HEK293T (cell line): ENCODE measurements at regions not wholly inside any gene's neighbourhood (a gene's known extent, or its start where the extent isn't known, plus 50 kb on each side); places are given as distances from the start of the nearest gene placed in this dataset.

Source experiments
- BHLHE40 ChIP-seq: fragments of 450-650 bp; IDR thresholded peaks from 2 replicates; pipeline ENCODE4 v1.6.1; 2016; ENCODE audit warnings: mild to moderate bottlenecking, moderate library complexity, borderline replicate concordance
- ELF4 ChIP-seq: fragments of 450-650 bp; IDR thresholded peaks from 2 replicates; pipeline ENCODE4 v1.6.1; 2017; ENCODE audit warnings: antibody characterized with exemption
- FOXK2 ChIP-seq: fragments of 450-650 bp; IDR thresholded peaks from 2 replicates; pipeline ENCODE4 v1.6.1; 2016; ENCODE audit warnings: mild to moderate bottlenecking
- FOXM1 ChIP-seq: fragments of 450-650 bp; IDR thresholded peaks from 2 replicates; pipeline ENCODE4 v1.6.1; 2017; ENCODE audit warnings: mild to moderate bottlenecking, borderline replicate concordance
- HDGF ChIP-seq: fragments of 450-650 bp; IDR thresholded peaks from 2 replicates; pipeline ENCODE4 v1.6.1; 2017; ENCODE audit warnings: antibody characterized with exemption, borderline replicate concordance
- PKNOX1 ChIP-seq: fragments of 450-650 bp; IDR thresholded peaks from 2 replicates; pipeline ENCODE4 v1.6.1; 2016
- SUZ12 ChIP-seq: fragments of 450-650 bp; IDR thresholded peaks from 2 replicates; pipeline ENCODE4 v1.6.1; 2016; ENCODE audit warnings: mild to moderate bottlenecking
- TARDBP ChIP-seq: fragments of 450-650 bp; IDR thresholded peaks from 2 replicates; pipeline ENCODE4 v1.6.1; 2016
- ZNF384 ChIP-seq: fragments of 450-650 bp; IDR thresholded peaks from 2 replicates; pipeline ENCODE4 v1.6.1; 2016

GRCh38 chr15:29872716-29873115 lies 50.4 kb upstream of the TJP1 start:
- TF ChIP-seq ZNF384 = no peak
- no peak for TF ChIP-seq BHLHE40
- TF ChIP-seq SUZ12 = no peak
- no peak for TF ChIP-seq TARDBP
- no peak for TF ChIP-seq PKNOX1
- TF ChIP-seq ELF4 = no peak
- TF ChIP-seq FOXK2 = no peak
- no peak for TF ChIP-seq FOXM1
- TF ChIP-seq HDGF = no peak
